WTC11 (cell line): ENCODE measurements at regions not wholly inside any gene's neighbourhood (a gene's known extent, or its start where the extent isn't known, plus 50 kb on each side); places are given as distances from the start of the nearest gene placed in this dataset.

Experiments used
- ATF1 ChIP-seq: sonication (generic); formaldehyde crosslinking; IDR thresholded peaks from 2 replicates; pipeline ENCODE4 v1.8.1; 2023; ENCODE audit warnings: mild to moderate bottlenecking, moderate library complexity, missing genetic modification reagents
- CTCF ChIP-seq: fragments of 200-600 bp; IDR thresholded peaks from 2 replicates; pipeline ENCODE4 v1.8.0; 2022; ENCODE audit warnings: antibody characterized with exemption
- E2F5 ChIP-seq: sonication (generic); formaldehyde crosslinking; IDR thresholded peaks from 2 replicates; pipeline ENCODE4 v1.8.1; 2022; ENCODE audit warnings: mild to moderate bottlenecking, moderate library complexity, missing genetic modification reagents
- ESRRA ChIP-seq: sonication (generic); formaldehyde crosslinking; IDR thresholded peaks from 2 replicates; pipeline ENCODE4 v1.8.1; 2022; ENCODE audit warnings: mild to moderate bottlenecking, missing genetic modification reagents, borderline replicate concordance
- MAX ChIP-seq: sonication (generic); formaldehyde crosslinking; IDR thresholded peaks from 2 replicates; pipeline ENCODE4 v1.8.0; 2022; ENCODE audit warnings: mild to moderate bottlenecking, missing genetic modification reagents
- NR2C2 ChIP-seq: sonication (generic); formaldehyde crosslinking; IDR thresholded peaks from 2 replicates; pipeline ENCODE4 v1.8.0; 2022; ENCODE audit warnings: mild to moderate bottlenecking, missing genetic modification reagents
- PRDM15 ChIP-seq: sonication (generic); formaldehyde crosslinking; IDR thresholded peaks from 2 replicates; pipeline ENCODE4 v1.8.0; 2022; ENCODE audit warnings: missing genetic modification reagents
- SP1 ChIP-seq: sonication (generic); formaldehyde crosslinking; conservative IDR thresholded peaks from 2 replicates; pipeline ENCODE4 v1.8.1; 2022; ENCODE audit warnings: missing genetic modification reagents
- USF2 ChIP-seq: sonication (generic); formaldehyde crosslinking; IDR thresholded peaks from 2 replicates; pipeline ENCODE4 v1.8.1; 2023; ENCODE audit warnings: mild to moderate bottlenecking, missing genetic modification reagents, moderate library complexity
- ZNF232 ChIP-seq: sonication (generic); formaldehyde crosslinking; IDR thresholded peaks from 2 replicates; pipeline ENCODE4 v1.8.0; 2022; ENCODE audit warnings: mild to moderate bottlenecking, missing genetic modification reagents
- ZNF416 ChIP-seq: fragments of 250-450 bp; sonication (Bioruptor Pico); IDR thresholded peaks from 2 replicates; pipeline ENCODE4 v1.9.0; 2021; ENCODE audit warnings: mild to moderate bottlenecking, inconsistent platforms

GRCh38 chr6:166849749-166850183 lies 106.6 kb downstream of the RNASET2 start:
- no peak for TF ChIP-seq PRDM15 (CRISPR knock-in tag)
- TF ChIP-seq ATF1 (CRISPR knock-in tag): no peak
- no peak for TF ChIP-seq USF2 (CRISPR knock-in tag)
- TF ChIP-seq ESRRA (CRISPR knock-in tag): no peak
- no peak for TF ChIP-seq ZNF232 (CRISPR knock-in tag)
- TF ChIP-seq E2F5 (CRISPR knock-in tag): no peak
- no peak for TF ChIP-seq MAX (CRISPR knock-in tag)
- TF ChIP-seq CTCF: no peak
- no peak for TF ChIP-seq ZNF416 (CRISPR knock-in tag)
- TF ChIP-seq NR2C2 (CRISPR knock-in tag): no peak
- TF ChIP-seq SP1 (CRISPR knock-in tag): no peak
